Activated CD4-positive, alpha-beta T cell treated with anti-CD3 and anti-CD28 coated beads, Interleukin-2, amount 10 ng/mL, durations not matched to agents 7 days and 5 days (primary cell): ENCODE measurements at regions not wholly inside any gene's neighbourhood (a gene's known extent, or its start where the extent isn't known, plus 50 kb on each side); places are given as distances from the start of the nearest gene placed in this dataset.

Experiments
- CTCF ChIA-PET: fragments of 350-600 bp; sonication (Branson Sonifier 250); formaldehyde crosslinking; loops from one replicate; lab custom pipeline; 2021; ENCODE audit warnings: antibody characterized with exemption; lab: Charles Lee
- POLR2A ChIA-PET: fragments of 350-600 bp; sonication (Branson Sonifier 250); formaldehyde crosslinking; loops from one replicate; lab custom pipeline; 2021; ENCODE audit warnings: antibody characterized with exemption; lab: Charles Lee
- DNase-seq: peaks from one replicate; pipeline ENCODE4 v3.0.0-alpha.2; 2020
- H3K27ac Mint-ChIP-seq: one replicate; pipeline ENCODE4 v1.8.0; 2021; ENCODE audit warnings: mild to moderate bottlenecking, moderate library complexity, mixed read lengths
- H3K27me3 Mint-ChIP-seq: one replicate; pipeline ENCODE4 v1.8.0; 2021; ENCODE audit warnings: mixed read lengths
- H3K36me3 Mint-ChIP-seq: one replicate; pipeline ENCODE4 v1.8.0; 2021; ENCODE audit warnings: low read depth, mixed read lengths
- H3K4me1 Mint-ChIP-seq: one replicate; pipeline ENCODE4 v1.8.0; 2021; ENCODE audit warnings: mixed read lengths
- H3K4me3 Mint-ChIP-seq: one replicate; pipeline ENCODE4 v1.8.0; 2021; ENCODE audit warnings: mild to moderate bottlenecking, moderate library complexity, mixed read lengths
- H3K9me3 Mint-ChIP-seq: one replicate; pipeline ENCODE4 v1.8.0; 2021; ENCODE audit warnings: mixed read lengths

DNA sequence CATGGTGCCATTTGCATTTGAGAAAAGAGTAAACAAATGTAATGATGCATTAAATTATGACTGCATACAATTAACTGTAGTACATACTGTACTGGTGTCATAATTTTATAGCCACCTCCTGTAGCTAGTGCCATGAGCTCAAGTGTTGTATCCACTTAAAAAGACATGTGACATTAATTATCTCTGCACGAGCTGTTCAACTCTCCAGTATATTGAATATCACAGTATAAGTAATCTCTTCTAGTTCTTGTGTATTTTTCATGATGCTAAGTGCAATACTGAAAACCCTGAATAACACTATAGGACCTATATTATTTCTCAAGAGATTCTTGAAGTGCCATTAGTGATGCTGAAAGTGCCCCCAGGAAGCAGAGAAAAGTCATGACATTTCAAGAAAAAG, 387.3 kb downstream of the PCDH17 start:
- Mint-ChIP-seq H3K9me3 (no peaks in the 10 kb centered on the region), H3K36me3 (no peaks in the 10 kb centered on the region), H3K4me3 (no peak overlapping the region), H3K27me3 (no peaks in the 10 kb centered on the region), H3K4me1 (no peaks in the 10 kb centered on the region), H3K27ac (no peak overlapping the region)
- no peak for DNase-seq
- CTCF ChIA-PET = no interaction called here
- POLR2A ChIA-PET = no interaction called here

DNA sequence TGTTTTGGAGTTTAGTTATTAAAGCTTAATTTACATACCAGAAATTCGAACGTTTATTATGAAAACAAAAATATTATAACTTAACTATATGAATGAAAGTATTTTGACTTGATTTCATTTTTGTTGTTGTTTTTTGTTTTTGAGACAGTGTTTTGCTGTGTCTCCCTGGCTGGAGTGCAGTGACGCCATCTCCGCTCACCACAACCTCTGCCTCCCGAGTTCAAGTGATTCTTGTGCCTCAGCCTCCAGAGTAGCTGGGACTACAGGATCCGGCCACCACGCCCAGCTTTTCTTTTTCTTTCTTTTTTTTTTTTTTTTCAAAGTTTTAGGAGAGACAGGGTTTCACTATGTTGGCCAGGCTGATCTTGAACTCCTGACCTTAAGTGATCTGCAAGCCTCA, 392.6 kb downstream of the PCDH17 start:
- H3K4me1 Mint-ChIP-seq = no peaks in the 10 kb centered on the region
- no peak overlapping the region for H3K27ac Mint-ChIP-seq
- H3K9me3 Mint-ChIP-seq = peaks cover 2% of the 10 kb centered on the region
- DNase-seq = no peak
- no peak overlapping the region for H3K4me3 Mint-ChIP-seq
- H3K27me3 Mint-ChIP-seq = no peaks in the 10 kb centered on the region
- POLR2A ChIA-PET = no interaction called here
- CTCF ChIA-PET = interaction anchor here (0.7 to 0.8 kb wide), 2 partner anchors 20 to 60 kb away, joined by 3 to 4 read pairs; no protein-coding TSS in a partner anchor
- H3K36me3 Mint-ChIP-seq = no peaks in the 10 kb centered on the region

DNA sequence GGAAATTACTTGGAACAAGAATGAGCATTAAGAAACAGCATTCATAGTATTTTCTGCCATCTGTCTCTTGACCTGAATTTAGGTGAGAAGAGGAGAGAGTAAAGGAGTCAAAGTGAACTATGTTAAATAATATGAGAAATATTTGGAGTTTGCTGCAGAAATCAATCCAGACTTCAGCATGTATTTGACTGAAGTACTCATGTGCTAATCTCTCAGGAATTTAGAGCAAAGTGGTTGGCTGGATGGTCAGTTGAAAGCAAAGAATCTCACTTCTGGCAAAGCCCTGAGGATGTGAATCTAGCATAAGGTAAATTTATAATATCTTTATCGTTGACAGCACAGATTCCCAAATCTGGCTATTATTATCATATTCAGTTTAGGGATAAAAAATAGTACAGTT, 394.3 kb downstream of the PCDH17 start:
- ChIA-PET POLR2A (no interaction called here), CTCF (no interaction called here)
- no peaks in the 10 kb centered on the region for H3K36me3 Mint-ChIP-seq
- H3K4me3 Mint-ChIP-seq = no peak overlapping the region
- no peak for DNase-seq
- H3K27ac Mint-ChIP-seq = no peak overlapping the region
- H3K27me3 Mint-ChIP-seq = no peaks in the 10 kb centered on the region
- peaks cover 2% of the 10 kb centered on the region for H3K9me3 Mint-ChIP-seq
- H3K4me1 Mint-ChIP-seq = no peaks in the 10 kb centered on the region

DNA sequence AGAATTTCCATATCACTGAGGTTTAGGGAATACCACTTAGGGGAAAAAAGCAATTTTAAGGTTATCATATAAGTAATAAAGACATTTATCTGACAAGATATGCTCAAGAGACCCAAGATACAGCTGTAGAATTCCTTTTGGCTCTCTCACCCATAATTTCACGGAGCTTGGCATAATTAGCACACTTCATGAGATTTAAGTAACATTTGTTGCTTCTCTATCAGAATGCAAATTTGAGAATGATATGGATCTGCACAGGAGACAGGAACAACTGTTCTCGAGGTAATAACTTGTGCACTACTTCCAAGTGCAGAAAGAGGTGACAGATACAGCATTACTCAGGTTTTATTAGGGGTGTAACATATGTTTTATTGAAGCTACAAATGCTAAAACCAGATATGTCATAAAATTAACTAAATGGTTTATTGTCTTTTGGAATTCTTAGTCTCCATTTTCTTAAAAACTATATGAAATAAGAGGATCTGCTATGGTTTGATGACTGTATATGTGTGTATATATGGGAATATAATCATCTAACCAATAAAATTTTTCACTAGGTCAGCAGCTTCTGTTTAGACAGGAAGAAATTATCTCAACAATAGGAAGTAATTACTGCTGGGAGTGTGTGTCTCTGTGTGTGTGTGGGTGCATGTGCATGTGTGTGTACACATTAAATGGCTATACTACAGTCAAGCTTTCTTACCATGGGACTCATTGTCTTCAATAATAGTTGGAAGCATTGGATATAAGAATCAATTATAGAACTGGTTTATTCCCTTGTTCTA, 401.3 kb downstream of the PCDH17 start:
- Mint-ChIP-seq H3K27me3 (no peaks in the 10 kb centered on the region), H3K4me1 (no peaks in the 10 kb centered on the region), H3K36me3 (no peaks in the 10 kb centered on the region), H3K9me3 (no peaks in the 10 kb centered on the region), H3K27ac (no peak overlapping the region), H3K4me3 (no peak overlapping the region)
- no peak for DNase-seq
- CTCF ChIA-PET = no interaction called here
- POLR2A ChIA-PET = no interaction called here

DNA sequence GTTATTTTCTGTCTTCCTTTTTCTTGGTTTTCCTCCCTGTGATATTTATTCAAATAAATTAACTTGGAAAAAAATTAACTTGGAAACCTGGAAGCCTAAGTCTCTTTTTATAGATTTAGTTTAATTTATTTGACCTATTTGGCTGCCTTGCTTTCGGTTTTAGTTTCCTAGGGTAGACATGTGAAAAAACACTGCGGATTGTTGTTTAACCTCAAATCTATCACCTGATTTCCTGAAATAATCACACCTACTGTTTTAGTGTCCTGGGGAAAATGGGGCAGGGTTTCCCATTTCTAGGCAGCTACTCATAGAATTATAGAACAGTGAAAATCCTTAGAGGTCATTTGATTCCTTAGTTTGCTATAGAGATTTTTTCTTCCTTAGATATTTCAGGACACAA, 412.4 kb downstream of the PCDH17 start:
- Mint-ChIP-seq H3K9me3 (no peaks in the 10 kb centered on the region), H3K4me3 (no peak overlapping the region), H3K4me1 (no peaks in the 10 kb centered on the region), H3K27me3 (no peaks in the 10 kb centered on the region), H3K36me3 (no peaks in the 10 kb centered on the region), H3K27ac (no peak overlapping the region)
- DNase-seq = no peak
- POLR2A ChIA-PET = no interaction called here
- CTCF ChIA-PET = no interaction called here

DNA sequence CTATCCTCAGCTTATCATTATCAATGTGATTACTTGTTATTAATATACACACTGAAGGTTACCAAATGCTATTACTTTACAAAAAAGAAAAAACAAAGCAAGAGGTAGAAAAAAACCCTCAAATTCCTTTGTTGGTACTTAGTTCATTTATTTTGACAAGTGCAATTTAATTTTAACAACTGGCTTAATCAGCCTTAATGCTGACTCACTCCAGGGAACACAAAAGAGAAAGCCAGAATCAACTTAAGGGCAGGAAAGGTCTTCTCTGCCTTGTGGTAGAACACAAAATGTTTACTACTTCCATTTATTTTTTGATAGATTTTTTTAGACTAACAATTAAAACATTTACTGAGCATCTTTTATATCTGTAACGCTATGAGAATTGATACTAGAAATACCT, 417.1 kb downstream of the PCDH17 start:
- DNase-seq = no peak
- Mint-ChIP-seq H3K27me3 (no peaks in the 10 kb centered on the region), H3K27ac (no peak overlapping the region), H3K4me1 (no peaks in the 10 kb centered on the region), H3K4me3 (no peak overlapping the region), H3K36me3 (no peaks in the 10 kb centered on the region), H3K9me3 (no peaks in the 10 kb centered on the region)
- ChIA-PET POLR2A (no interaction called here), CTCF (no interaction called here)

DNA sequence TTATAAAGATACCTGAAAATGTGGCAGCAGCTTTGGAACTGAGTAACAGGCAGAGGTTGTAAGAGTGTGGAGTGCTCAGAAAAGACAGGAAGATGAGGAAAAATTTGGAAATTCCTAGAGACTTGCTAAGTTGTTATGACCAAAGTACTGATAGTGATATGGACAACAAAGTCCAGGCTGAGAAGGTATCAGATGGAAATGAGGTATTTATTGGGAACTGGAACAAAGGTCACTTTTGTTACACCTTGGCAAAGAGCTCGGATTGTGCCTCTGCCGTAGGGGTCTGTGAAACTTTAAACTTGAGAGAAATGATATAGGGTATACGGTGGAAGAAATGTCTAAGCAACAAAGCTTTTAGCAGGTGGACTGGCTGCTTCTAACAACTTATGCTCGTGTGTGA, 419.9 kb downstream of the PCDH17 start:
- ChIA-PET POLR2A (no interaction called here), CTCF (no interaction called here)
- H3K36me3 Mint-ChIP-seq = no peaks in the 10 kb centered on the region

DNA sequence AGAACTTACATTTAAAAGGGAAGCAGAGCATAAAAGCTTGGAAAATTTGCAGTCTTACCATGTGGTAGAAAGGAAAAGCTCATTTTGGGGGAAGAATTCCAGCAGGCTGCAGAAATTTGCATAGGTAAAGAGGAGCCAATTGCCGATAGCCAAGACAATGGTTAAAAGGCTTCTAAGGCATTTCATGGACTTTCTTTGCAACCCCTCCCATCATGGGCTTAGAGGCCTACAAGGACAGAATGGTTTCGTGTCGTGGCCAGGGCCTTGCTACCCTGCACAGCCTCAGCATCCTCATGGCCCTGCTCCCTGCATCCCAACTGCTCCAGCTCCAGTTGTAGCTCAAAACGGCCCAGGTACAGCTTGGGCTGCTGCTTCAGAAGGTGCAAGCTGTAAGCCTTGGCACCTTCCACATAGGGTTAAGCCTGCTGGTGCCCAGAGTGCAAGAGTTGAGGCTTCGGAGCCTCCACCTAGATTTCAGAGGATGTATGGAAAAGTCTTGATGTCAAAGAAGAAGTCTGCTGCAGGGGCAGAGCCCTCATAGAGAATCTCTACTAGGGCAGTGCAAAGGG, 420.3 kb downstream of the PCDH17 start:
- Mint-ChIP-seq H3K36me3 (no peaks in the 10 kb centered on the region), H3K4me1 (no peaks in the 10 kb centered on the region), H3K27me3 (no peaks in the 10 kb centered on the region), H3K9me3 (no peaks in the 10 kb centered on the region), H3K4me3 (no peak overlapping the region), H3K27ac (no peak overlapping the region)
- ChIA-PET CTCF (no interaction called here), POLR2A (no interaction called here)
- no peak for DNase-seq

More for the DNA sequence above, 419.9 kb downstream of the PCDH17 start:
- Mint-ChIP-seq H3K27ac (no peak overlapping the region), H3K4me3 (no peak overlapping the region), H3K9me3 (no peaks in the 10 kb centered on the region), H3K27me3 (no peaks in the 10 kb centered on the region), H3K4me1 (no peaks in the 10 kb centered on the region)
- DNase-seq = no peak

DNA sequence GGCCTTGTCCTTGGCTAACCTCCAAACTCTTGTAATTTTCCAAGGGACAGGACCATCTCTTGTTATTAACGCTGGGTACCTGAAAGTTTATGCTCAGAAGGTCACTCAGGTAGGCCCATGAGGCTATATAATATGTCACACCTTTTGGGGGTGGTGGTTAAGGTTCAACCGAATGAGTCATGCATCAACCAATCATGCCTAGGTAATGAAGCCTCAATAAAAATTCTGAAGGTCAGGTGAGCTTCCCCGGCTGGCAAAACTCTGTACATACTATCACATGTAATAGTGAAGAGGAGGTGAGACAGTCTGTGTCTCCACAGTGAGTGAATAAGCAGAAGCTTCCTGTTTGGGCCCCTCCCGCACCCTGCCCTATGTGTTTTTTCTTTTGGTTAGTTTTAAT, 424.9 kb downstream of the PCDH17 start:
- H3K27me3 Mint-ChIP-seq = no peaks in the 10 kb centered on the region
- CTCF ChIA-PET = no interaction called here
- no peak overlapping the region for H3K27ac Mint-ChIP-seq
- POLR2A ChIA-PET = no interaction called here
- H3K4me1 Mint-ChIP-seq = no peaks in the 10 kb centered on the region
- no peak overlapping the region for H3K4me3 Mint-ChIP-seq
- no peaks in the 10 kb centered on the region for H3K9me3 Mint-ChIP-seq
- no peak for DNase-seq
- no peaks in the 10 kb centered on the region for H3K36me3 Mint-ChIP-seq

DNA sequence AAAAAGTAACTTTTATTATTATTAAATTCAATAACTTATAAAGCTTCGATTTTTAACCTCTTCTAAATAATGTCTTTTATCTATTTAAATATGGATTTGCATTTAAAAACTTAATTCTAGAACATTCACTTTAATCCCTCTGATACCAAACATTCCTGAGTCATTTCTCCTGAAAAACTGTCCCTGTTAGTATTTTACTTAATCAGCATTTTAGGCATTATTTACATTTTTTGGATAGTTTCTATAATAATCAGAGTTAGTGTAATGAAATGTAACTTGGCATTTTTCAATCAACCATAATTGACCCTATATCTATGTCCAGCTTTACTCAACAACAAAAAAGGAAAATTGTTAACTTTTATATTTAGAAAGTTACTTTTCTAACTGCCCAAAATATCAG, 428.1 kb downstream of the PCDH17 start:
- Mint-ChIP-seq H3K9me3 (no peaks in the 10 kb centered on the region), H3K4me3 (no peak overlapping the region), H3K36me3 (no peaks in the 10 kb centered on the region), H3K4me1 (no peaks in the 10 kb centered on the region), H3K27ac (no peak overlapping the region), H3K27me3 (no peaks in the 10 kb centered on the region)
- ChIA-PET POLR2A (no interaction called here), CTCF (interaction anchor here (0.6 kb wide), 1 partner anchor 1797 kb away, joined by 4 read pairs; no protein-coding TSS in a partner anchor)
- DNase-seq = no peak

DNA sequence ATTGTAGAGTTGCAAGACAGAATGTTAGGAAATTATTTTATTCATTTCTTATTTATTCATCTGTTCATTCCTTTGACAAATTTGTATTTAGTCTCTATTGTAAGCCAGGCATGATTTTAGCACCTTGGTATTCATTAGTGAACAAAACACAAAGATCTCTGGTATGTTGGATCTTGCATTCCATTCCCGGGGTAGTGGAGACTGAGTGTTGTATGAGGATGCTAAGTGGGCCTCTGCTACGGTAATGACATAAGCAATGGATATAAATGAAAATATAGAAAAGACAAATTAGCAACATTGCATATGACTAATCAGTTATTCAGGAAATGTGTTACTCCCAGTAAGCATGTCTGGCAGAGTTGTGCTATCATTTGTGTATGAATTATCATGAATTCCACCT, 449.3 kb downstream of the PCDH17 start:
- Mint-ChIP-seq H3K4me3 (no peak overlapping the region), H3K27me3 (no peaks in the 10 kb centered on the region), H3K27ac (no peak overlapping the region), H3K4me1 (no peaks in the 10 kb centered on the region), H3K9me3 (no peaks in the 10 kb centered on the region), H3K36me3 (no peaks in the 10 kb centered on the region)
- POLR2A ChIA-PET = no interaction called here
- no peak for DNase-seq
- CTCF ChIA-PET = no interaction called here

DNA sequence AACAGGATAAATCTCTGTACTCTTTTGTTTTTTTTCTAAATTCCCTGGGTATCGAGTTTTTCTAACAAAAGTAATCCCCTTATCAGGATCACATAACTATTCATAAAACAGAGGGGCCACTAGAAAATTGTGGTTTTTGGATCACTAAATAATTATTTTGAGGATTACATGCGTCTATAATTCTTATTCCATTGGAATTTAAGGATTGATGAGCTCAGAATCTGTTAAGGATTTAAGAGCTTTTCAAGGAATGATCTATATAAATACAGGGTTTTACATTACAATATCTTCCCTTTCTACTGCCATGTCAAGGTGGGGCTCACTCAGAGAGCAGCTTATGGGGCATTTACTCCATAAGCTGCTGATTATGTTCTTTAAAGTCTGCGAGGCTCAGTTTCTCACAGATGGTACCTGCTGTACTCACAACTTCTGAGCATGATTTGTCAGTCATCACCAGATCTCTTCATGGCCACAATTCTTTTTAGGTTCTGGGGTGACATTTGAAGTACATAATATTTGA, 449.8 kb downstream of the PCDH17 start:
- no peaks in the 10 kb centered on the region for H3K36me3 Mint-ChIP-seq

DNA sequence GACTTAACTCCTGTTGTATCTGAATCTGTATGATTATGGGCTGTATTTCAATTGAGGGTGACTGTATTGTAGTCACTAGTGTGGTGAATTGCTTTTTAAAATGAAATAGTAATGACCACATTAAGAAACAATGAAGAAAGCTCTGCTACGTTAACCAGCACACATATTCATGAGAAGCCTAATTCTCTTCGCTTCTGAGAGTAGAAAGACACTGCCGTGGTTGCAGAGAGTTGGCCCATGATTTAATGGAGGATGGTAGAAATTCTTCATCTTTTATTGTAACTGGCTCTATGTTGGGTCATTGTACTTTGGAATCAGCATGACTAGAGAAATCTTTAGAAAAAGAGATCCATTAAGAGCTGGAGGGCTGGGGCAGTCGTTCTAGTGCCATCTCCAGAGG, 451.5 kb downstream of the PCDH17 start:
- H3K27ac Mint-ChIP-seq = no peak overlapping the region
- CTCF ChIA-PET = no interaction called here
- H3K9me3 Mint-ChIP-seq = no peaks in the 10 kb centered on the region
- H3K4me1 Mint-ChIP-seq = no peaks in the 10 kb centered on the region
- H3K4me3 Mint-ChIP-seq = no peak overlapping the region
- no peaks in the 10 kb centered on the region for H3K27me3 Mint-ChIP-seq
- DNase-seq = no peak
- POLR2A ChIA-PET = no interaction called here
- H3K36me3 Mint-ChIP-seq = no peaks in the 10 kb centered on the region

More for the DNA sequence above, 449.8 kb downstream of the PCDH17 start:
- Mint-ChIP-seq H3K27ac (no peak overlapping the region), H3K27me3 (no peaks in the 10 kb centered on the region), H3K4me1 (no peaks in the 10 kb centered on the region), H3K9me3 (no peaks in the 10 kb centered on the region), H3K4me3 (no peak overlapping the region)
- DNase-seq = no peak
- POLR2A ChIA-PET = no interaction called here
- CTCF ChIA-PET = no interaction called here
